ENCODE measurements at regions not wholly inside any gene's neighbourhood (a gene's known extent, or its start where the extent isn't known, plus 50 kb on each side); places are given as distances from the start of the nearest gene placed in this dataset.

DNA sequence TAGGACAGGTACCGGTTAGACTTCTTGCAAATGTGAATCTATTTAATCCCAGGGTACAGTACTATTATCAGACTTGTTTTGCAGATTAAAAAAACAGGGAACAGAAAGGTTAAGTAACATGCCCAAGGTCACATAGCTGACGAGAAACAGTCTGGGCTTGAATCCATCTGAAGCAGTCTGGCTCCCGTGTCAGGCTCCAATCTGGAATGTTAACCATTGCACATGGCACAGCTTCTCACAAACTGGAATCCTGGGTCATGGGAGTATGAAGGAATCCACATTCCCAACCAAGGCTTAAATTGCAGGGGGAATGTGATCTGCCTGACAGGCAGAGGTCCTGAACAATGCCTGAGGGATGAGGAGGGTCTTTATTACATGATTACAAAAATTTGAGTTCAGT, 187.5 kb upstream of the SPTLC3 start:
- TF ChIP-seq, protein P1, sequence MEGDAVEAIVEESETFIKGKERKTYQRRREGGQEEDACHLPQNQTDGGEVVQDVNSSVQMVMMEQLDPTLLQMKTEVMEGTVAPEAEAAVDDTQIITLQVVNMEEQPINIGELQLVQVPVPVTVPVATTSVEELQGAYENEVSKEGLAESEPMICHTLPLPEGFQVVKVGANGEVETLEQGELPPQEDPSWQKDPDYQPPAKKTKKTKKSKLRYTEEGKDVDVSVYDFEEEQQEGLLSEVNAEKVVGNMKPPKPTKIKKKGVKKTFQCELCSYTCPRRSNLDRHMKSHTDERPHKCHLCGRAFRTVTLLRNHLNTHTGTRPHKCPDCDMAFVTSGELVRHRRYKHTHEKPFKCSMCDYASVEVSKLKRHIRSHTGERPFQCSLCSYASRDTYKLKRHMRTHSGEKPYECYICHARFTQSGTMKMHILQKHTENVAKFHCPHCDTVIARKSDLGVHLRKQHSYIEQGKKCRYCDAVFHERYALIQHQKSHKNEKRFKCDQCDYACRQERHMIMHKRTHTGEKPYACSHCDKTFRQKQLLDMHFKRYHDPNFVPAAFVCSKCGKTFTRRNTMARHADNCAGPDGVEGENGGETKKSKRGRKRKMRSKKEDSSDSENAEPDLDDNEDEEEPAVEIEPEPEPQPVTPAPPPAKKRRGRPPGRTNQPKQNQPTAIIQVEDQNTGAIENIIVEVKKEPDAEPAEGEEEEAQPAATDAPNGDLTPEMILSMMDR (IDR thresholded peaks at IDR 0.05), result no peak
- no peak for TF ChIP-seq POLR2A (IDR thresholded peaks at IDR 0.05)
